HepG2 (cell line): ENCODE measurements at regions not wholly inside any gene's neighbourhood (a gene's known extent, or its start where the extent isn't known, plus 50 kb on each side); places are given as distances from the start of the nearest gene placed in this dataset.

Experiments used
- ATAC-seq: fragments of 200-7000 bp; cut with Tn5 transposase; 3 replicates; pipeline ENCODE4 v1.9.1; 2020; ENCODE audit warnings: mild to moderate bottlenecking, moderate library complexity
- BruUV-seq: library from RNA; stranded (reverse); fragments of 400-500 nt; replicated peaks from 2 replicates; lab custom pipeline; 2021; lab: Mats Ljungman, UMichigan
- CTCF ChIA-PET: fragments of 300-600 bp; formaldehyde crosslinking; extraction: SDS; loops from one replicate; lab custom pipeline; 2021; ENCODE audit warnings: low total read pairs, inconsistent platforms, low intra/inter-chr PET ratio; lab: Yijun Ruan, JAX
- POLR2A ChIA-PET: fragments of 350-600 bp; sonication (Branson Sonifier 250); formaldehyde crosslinking; loops from one replicate; lab custom pipeline; 2020; ENCODE audit warnings: antibody characterized with exemption, inconsistent platforms; lab: Yijun Ruan, JAX
- DNase-seq: peaks from one replicate; pipeline ENCODE4 v3.0.0-alpha.2; 2015; ENCODE audit warnings: low spot score
- FAIRE-seq: peaks from 3 replicates; lab custom pipeline; 2011; peaks lifted over from hg19 to GRCh38; lab: Jason Lieb, UNC
- H2AFZ ChIP-seq: one replicate; pipeline ENCODE4 v1.6.1; 2011; ENCODE audit warnings: low read length, inconsistent platforms
- H3K27ac ChIP-seq: fragments of 300-600 bp; 3 replicates; pipeline ENCODE4 v1.8.0; 2011; ENCODE audit warnings: mixed run types, mild to moderate bottlenecking, mixed read lengths, low read length, inconsistent platforms; ENCODE audit not compliant: insufficient read depth; ENCODE audit errors: extremely low read length
- H3K27me3 ChIP-seq, 2 experiments: fragments of 200-600 bp in 1 of 2; 2 replicates in 1 of 2; 3 replicates in 1 of 2; pipeline versions ENCODE4 v1.6.0 to v1.8.0; 2011; ENCODE audit warnings: low read length in 2 of 2, mild to moderate bottlenecking in 2 of 2, moderate library complexity in 2 of 2, inconsistent platforms in 1 of 2; ENCODE audit not compliant: insufficient read depth in 2 of 2, control insufficient read depth in 1 of 2
- H3K36me3 ChIP-seq, 2 experiments: fragments of 200-600 bp in 1 of 2; replicated peaks in 1 of 2; 2 replicates in 1 of 2; 3 replicates in 1 of 2; pipeline versions ENCODE4 v1.5.1 to v1.8.0; 2011; ENCODE audit warnings: low read length in 2 of 2, inconsistent platforms in 1 of 2; ENCODE audit not compliant: insufficient read depth in 2 of 2, control insufficient read depth in 1 of 2
- H3K4me1 ChIP-seq: 2 replicates; pipeline ENCODE4 v1.5.1; 2012; ENCODE audit warnings: low read length, inconsistent platforms; ENCODE audit not compliant: insufficient read depth
- H3K4me2 ChIP-seq: 2 replicates; pipeline ENCODE4 v1.6.0; 2011; ENCODE audit warnings: low read depth, low read length, inconsistent platforms
- H3K4me3 ChIP-seq, 3 experiments: fragments of 200-600 bp in 1 of 3; sonication (generic), shearing (Covaris generic) in 1 of 3; replicated peaks in 1 of 3; 2 replicates each; pipeline ENCODE4 v1.5.1; 2011 to 2016; ENCODE audit warnings: low read length in 3 of 3, inconsistent platforms in 2 of 3, low read depth in 2 of 3, mild to moderate bottlenecking in 2 of 3, control low read depth in 1 of 3, mixed read lengths in 1 of 3; ENCODE audit not compliant: insufficient read depth in 1 of 3
- H3K79me2 ChIP-seq: one replicate; pipeline ENCODE4 v1.6.1; 2011; ENCODE audit warnings: low read length, inconsistent platforms; ENCODE audit not compliant: insufficient read depth
- H3K9ac ChIP-seq: 2 replicates; pipeline ENCODE4 v1.6.0; 2011; ENCODE audit warnings: mild to moderate bottlenecking, low read depth, low read length, inconsistent platforms; ENCODE audit not compliant: insufficient read depth
- H3K9me3 ChIP-seq: 2 replicates; pipeline ENCODE4 v1.5.1; 2012; ENCODE audit warnings: mild to moderate bottlenecking, low read length
- H4K20me1 ChIP-seq: 2 replicates; pipeline ENCODE4 v1.6.0; 2011; ENCODE audit warnings: inconsistent platforms, mild to moderate bottlenecking, low read length, moderate library complexity; ENCODE audit not compliant: insufficient read depth
- CEBPG ChIP-seq: IDR thresholded peaks from 2 replicates; pipeline ENCODE4 v1.6.1; 2016
- FOXK2 ChIP-seq: fragments of 450-650 bp; IDR thresholded peaks from 2 replicates; pipeline ENCODE4 v1.6.1; 2016
- HNF4A ChIP-seq: sonication (generic); formaldehyde crosslinking; IDR thresholded peaks from 2 replicates; pipeline ENCODE4 v1.4.0; 2020; ENCODE audit warnings: missing genetic modification reagents
- PRDM15 ChIP-seq: sonication (generic); formaldehyde crosslinking; IDR thresholded peaks from 2 replicates; pipeline ENCODE4 v1.4.0; 2020; ENCODE audit warnings: missing genetic modification reagents
- TCF12 ChIP-seq, 2 experiments: fragments of 450-650 bp in 1 of 2; sonication (generic) in 1 of 2; formaldehyde crosslinking in 1 of 2; IDR thresholded peaks; 2 replicates each; pipeline versions ENCODE4 v1.6.1 to v1.8.0; 2017 to 2022; ENCODE audit warnings: antibody characterized with exemption in 1 of 2, mild to moderate bottlenecking in 1 of 2, missing genetic modification reagents in 1 of 2, moderate library complexity in 1 of 2
- ZNF142 ChIP-seq: sonication (generic); formaldehyde crosslinking; IDR thresholded peaks from 2 replicates; pipeline ENCODE4 v1.4.0; 2020; ENCODE audit warnings: missing genetic modification reagents
- WGBS: methylation state at CpG from one replicate; pipeline ENCODE4 v1.1.6; 2017; ENCODE audit warnings: low lambda C conversion rate; 5-methylcytosine and 5-hydroxymethylcytosine counted together
- in situ Hi-C: cut with HindIII; loops from 2 replicates; pipeline ENCODE4 v1.10.0; 2017; ENCODE audit warnings: low pct_unique_long_range_greater_than_20kb; ENCODE audit not compliant: extremely low pct_ligation_motif_present
- intact Hi-C: fragments of 100-400 bp; cut with micrococcal nuclease; formaldehyde crosslinking; loops from one replicate; pipeline ENCODE4 v1.10.0; 2022; ENCODE audit not compliant: unreplicated experiment

GRCh38 chr19:28012361-28012760 is 1200.6 kb downstream of the UQCRFS1 start:
- BruUV-seq, result no TSS peak
- no peak for TF ChIP-seq PRDM15 (CRISPR knock-in tag)
- TF ChIP-seq TCF12 (IDR thresholded peaks at IDR 0.05), result no peak
- no peak for TF ChIP-seq TCF12 (CRISPR knock-in tag; IDR thresholded peaks at IDR 0.05)
- no peak for TF ChIP-seq FOXK2
- TF ChIP-seq HNF4A, result no peak
- no peak for TF ChIP-seq CEBPG (CRISPR knock-in tag)
- TF ChIP-seq ZNF142 (CRISPR knock-in tag), result no peak
- Histone ChIP-seq H3K9ac (no peak overlapping the region), H3K27me3 (no peaks in the 10 kb centered on the region), H4K20me1 (no peaks in the 10 kb centered on the region), H3K4me2 (no peak overlapping the region), H3K36me3 (no peaks in the 10 kb centered on the region), H3K4me3 (no peak overlapping the region), H3K27ac (no peak overlapping the region), H3K79me2 (no peaks in the 10 kb centered on the region), H3K9me3 (peaks cover 97% of the 10 kb centered on the region), H3K4me1 (no peaks in the 10 kb centered on the region), H2AFZ (no peak overlapping the region)
- POLR2A ChIA-PET, result no interaction called here
- intact Hi-C loops, result no loop called here
- FAIRE-seq (no peak), ATAC-seq (no peak), DNase-seq (no peak)
- WGBS, result 13% methylated on average over 3 of the region's 3 CpGs
- in situ Hi-C loops, result no loop called here
- CTCF ChIA-PET, result no interaction called here
